ENCODE measurements at regions not wholly inside any gene's neighbourhood (a gene's known extent, or its start where the extent isn't known, plus 50 kb on each side); places are given as distances from the start of the nearest gene placed in this dataset.
A peak's percentile ranks its signal among the peaks of the same experiment; 100 is the strongest.

GRCh38 chr1:244322791-244323521, 128.8 kb downstream of the ADSS2 start:
- TF ChIP-seq CTCF (IDR thresholded peaks at IDR 0.05) (no peak), POLR2AphosphoS5 (IDR thresholded peaks at IDR 0.05; ENCODE audit: low read depth, low read length) (no peak), REST (IDR thresholded peaks at IDR 0.05; ENCODE audit: insufficient read depth in 1 of 2, low read depth in 2 of 2, low read length in 1 of 2) (no peak), SIN3A (IDR thresholded peaks at IDR 0.05; ENCODE audit: borderline replicate concordance, insufficient read depth, low read depth, low read length) (no peak), TCF7L2 (IDR thresholded peaks at IDR 0.05; ENCODE audit: low read depth, low read length) (no peak)
- Histone ChIP-seq H3K4me1 (ENCODE audit: control insufficient read depth, insufficient read depth, low read length) (peaks cover 12% of the 10 kb centered on the region), H3K9me3 (ENCODE audit: control insufficient read depth, insufficient read depth, low read depth, low read length) (no peaks in the 10 kb centered on the region), H3K4me3 (ENCODE audit: low read depth in 2 of 2, low read length in 2 of 2) (no peak overlapping the region), H3K27ac (ENCODE audit: low read length) (peak overlapping the region; percentile 52), H3K36me3 (ENCODE audit: control insufficient read depth, insufficient read depth, low read length) (no peaks in the 10 kb centered on the region), H3K27me3 (ENCODE audit: control insufficient read depth, insufficient read depth, low read length) (no peaks in the 10 kb centered on the region)
- CTCF ChIA-PET: no interaction called here
- ATAC-seq: peak; percentile 94
- intact Hi-C loops (cut with micrococcal nuclease; ENCODE audit: unreplicated experiment): loop anchor here (10.0 kb wide), 1 partner anchor 112 kb away; no protein-coding TSS in a partner anchor
- POLR2A ChIA-PET: interaction anchor here (0.6 kb wide), 1 partner anchor 31 kb away, joined by 6 read pairs; no protein-coding TSS in a partner anchor
- in situ Hi-C loops (cut with HindIII; ENCODE audit: low pct_unique_long_range_greater_than_20kb, low sequenced_read_pairs): no loop called here
- no TSS peak for BruUV-seq (replicated peaks)
- peak; percentile 92 for DNase-seq (ENCODE audit: low read depth, low spot score)

GRCh38 chr1:244324176-244324883, 127.4 kb downstream of the ADSS2 start:
- TF ChIP-seq POLR2AphosphoS5 (IDR thresholded peaks at IDR 0.05; ENCODE audit: low read depth, low read length): no peak
- TF ChIP-seq TCF7L2 (IDR thresholded peaks at IDR 0.05; ENCODE audit: low read depth, low read length): no peak
- no peak for TF ChIP-seq REST (IDR thresholded peaks at IDR 0.05; ENCODE audit: insufficient read depth in 1 of 2, low read depth in 2 of 2, low read length in 1 of 2)
- no peak for TF ChIP-seq SIN3A (IDR thresholded peaks at IDR 0.05; ENCODE audit: borderline replicate concordance, insufficient read depth, low read depth, low read length)
- no peak for TF ChIP-seq CTCF (IDR thresholded peaks at IDR 0.05)
- intact Hi-C loops (cut with micrococcal nuclease; ENCODE audit: unreplicated experiment): loop anchor here (10.0 kb wide), 1 partner anchor 110 kb away; no protein-coding TSS in a partner anchor
- in situ Hi-C loops (cut with HindIII; ENCODE audit: low pct_unique_long_range_greater_than_20kb, low sequenced_read_pairs): no loop called here
- BruUV-seq (replicated peaks): no TSS peak
- H3K4me1 ChIP-seq (ENCODE audit: control insufficient read depth, insufficient read depth, low read length): peaks cover 12% of the 10 kb centered on the region
- H3K27ac ChIP-seq (ENCODE audit: low read length): no peak overlapping the region; the same call in 1 of the 2 replicates
- POLR2A ChIA-PET: no interaction called here
- H3K27me3 ChIP-seq (ENCODE audit: control insufficient read depth, insufficient read depth, low read length): no peaks in the 10 kb centered on the region
- no peak overlapping the region for H3K4me3 ChIP-seq (ENCODE audit: low read depth in 2 of 2, low read length in 2 of 2)
- H3K9me3 ChIP-seq (ENCODE audit: control insufficient read depth, insufficient read depth, low read depth, low read length): no peaks in the 10 kb centered on the region
- no peak for DNase-seq (ENCODE audit: low read depth, low spot score)
- no peaks in the 10 kb centered on the region for H3K36me3 ChIP-seq (ENCODE audit: control insufficient read depth, insufficient read depth, low read length)
- CTCF ChIA-PET: interaction anchor here (1.3 kb wide), 1 partner anchor 25 kb away, joined by 5 read pairs; no protein-coding TSS in a partner anchor
- no peak for ATAC-seq

All from Panc1 (cell line).